ENCODE measurements at regions not wholly inside any gene's neighbourhood (a gene's known extent, or its start where the extent isn't known, plus 50 kb on each side); places are given as distances from the start of the nearest gene placed in this dataset.

DNA sequence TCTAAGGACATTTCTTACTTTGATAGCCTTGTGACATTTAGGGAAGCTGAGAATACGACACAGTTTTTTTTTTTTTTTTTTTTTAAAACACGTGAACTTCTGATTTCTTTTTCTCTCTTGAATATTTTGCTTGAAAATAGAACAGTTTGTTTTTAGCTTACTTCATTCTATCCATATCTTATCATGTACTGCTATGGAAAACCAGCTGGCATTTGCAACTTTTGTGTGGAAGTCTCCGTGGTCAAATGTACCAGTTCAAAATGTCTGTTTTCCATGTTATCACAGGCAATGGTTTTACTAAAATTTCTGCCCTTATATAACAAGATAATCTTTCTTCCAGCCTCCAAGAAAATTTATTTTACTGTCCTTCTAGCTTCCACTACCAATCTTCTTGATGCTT, 821.6 kb downstream of the DNAJB9 start:
- Histone ChIP-seq H3K27ac (ENCODE audit: low read depth, low read length, poor library complexity, severe bottlenecking) (no peak overlapping the region), H4K20me1 (ENCODE audit: insufficient read depth, low read length) (no peaks in the 10 kb centered on the region), H3K4me2 (ENCODE audit: low read length) (no peak overlapping the region), H3K4me1 (ENCODE audit: insufficient read depth, low read length, severe bottlenecking) (no peaks in the 10 kb centered on the region), H3K9me2 (ENCODE audit: low read depth, low read length) (no peaks in the 10 kb centered on the region), H3K9ac (ENCODE audit: low read length) (no peak overlapping the region), H3K9me3 (ENCODE audit: low read length) (no peaks in the 10 kb centered on the region), H3K36me3 (ENCODE audit: insufficient read depth, low read length) (no peaks in the 10 kb centered on the region), H3F3A (ENCODE audit: insufficient read depth, low read length) (no peaks in the 10 kb centered on the region), H3K27me3 (ENCODE audit: insufficient read depth, low read length) (no peaks in the 10 kb centered on the region), H2AFZ (ENCODE audit: low read length) (no peak overlapping the region), H3K4me3 (ENCODE audit: low read depth, low read length, poor library complexity, severe bottlenecking) (no peak overlapping the region), H3K79me2 (ENCODE audit: insufficient read depth, low read length) (no peaks in the 10 kb centered on the region)
- TF ChIP-seq, protein P1, sequence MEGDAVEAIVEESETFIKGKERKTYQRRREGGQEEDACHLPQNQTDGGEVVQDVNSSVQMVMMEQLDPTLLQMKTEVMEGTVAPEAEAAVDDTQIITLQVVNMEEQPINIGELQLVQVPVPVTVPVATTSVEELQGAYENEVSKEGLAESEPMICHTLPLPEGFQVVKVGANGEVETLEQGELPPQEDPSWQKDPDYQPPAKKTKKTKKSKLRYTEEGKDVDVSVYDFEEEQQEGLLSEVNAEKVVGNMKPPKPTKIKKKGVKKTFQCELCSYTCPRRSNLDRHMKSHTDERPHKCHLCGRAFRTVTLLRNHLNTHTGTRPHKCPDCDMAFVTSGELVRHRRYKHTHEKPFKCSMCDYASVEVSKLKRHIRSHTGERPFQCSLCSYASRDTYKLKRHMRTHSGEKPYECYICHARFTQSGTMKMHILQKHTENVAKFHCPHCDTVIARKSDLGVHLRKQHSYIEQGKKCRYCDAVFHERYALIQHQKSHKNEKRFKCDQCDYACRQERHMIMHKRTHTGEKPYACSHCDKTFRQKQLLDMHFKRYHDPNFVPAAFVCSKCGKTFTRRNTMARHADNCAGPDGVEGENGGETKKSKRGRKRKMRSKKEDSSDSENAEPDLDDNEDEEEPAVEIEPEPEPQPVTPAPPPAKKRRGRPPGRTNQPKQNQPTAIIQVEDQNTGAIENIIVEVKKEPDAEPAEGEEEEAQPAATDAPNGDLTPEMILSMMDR (IDR thresholded peaks at IDR 0.05; ENCODE audit: low read length) = no peak
- no peak for TF ChIP-seq EZH2 (IDR thresholded peaks at IDR 0.05; ENCODE audit: borderline replicate concordance, low read length)

DNA sequence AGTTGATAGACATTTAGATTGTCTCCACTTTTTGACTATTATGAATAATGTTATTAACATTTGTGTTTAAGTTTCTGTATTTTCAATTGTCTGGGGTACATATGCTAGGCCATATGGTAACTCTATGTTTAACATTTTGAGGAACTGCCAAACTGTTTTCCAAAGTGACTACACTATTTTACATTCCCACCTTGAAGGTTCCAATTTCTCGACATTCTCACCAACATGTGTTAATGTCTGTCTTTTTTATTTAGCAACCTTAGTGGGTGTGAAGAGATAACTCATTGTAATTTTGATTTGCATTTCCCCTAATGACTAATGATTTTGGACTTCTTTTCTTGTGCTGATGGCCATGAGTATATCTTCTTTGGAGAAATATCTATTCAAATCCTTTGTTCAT, 832.4 kb downstream of the DNAJB9 start:
- no peak overlapping the region for H3K27ac ChIP-seq (ENCODE audit: low read depth, low read length, poor library complexity, severe bottlenecking)

DNA sequence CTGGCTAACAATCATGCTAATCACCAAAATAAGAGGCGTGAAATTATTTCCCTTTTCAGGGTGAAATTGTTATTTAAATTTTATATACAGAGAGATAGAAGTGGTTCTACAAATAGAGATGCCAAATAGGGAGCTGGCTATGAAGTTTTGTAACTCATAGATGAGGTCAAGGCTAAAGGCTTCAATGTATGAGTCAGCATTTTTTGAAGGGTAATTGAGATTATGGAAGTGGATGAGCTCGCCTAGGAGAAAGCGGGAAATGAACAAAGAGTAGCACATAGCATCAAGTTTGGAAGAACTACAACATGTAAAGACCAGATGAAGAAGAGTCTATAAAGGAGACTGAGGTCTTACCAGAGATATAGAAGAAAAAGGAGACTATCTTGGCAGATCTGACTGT, 838.1 kb downstream of the DNAJB9 start:
- H3K9me3 ChIP-seq (ENCODE audit: low read length) = no peaks in the 10 kb centered on the region
- H3K27ac ChIP-seq (ENCODE audit: low read depth, low read length, poor library complexity, severe bottlenecking) = no peak overlapping the region
- H3K79me2 ChIP-seq (ENCODE audit: insufficient read depth, low read length) = no peaks in the 10 kb centered on the region
- no peaks in the 10 kb centered on the region for H3F3A ChIP-seq (ENCODE audit: insufficient read depth, low read length)
- H3K9ac ChIP-seq (ENCODE audit: low read length) = no peak overlapping the region
- no peaks in the 10 kb centered on the region for H3K9me2 ChIP-seq (ENCODE audit: low read depth, low read length)
- H4K20me1 ChIP-seq (ENCODE audit: insufficient read depth, low read length) = no peaks in the 10 kb centered on the region
- no peaks in the 10 kb centered on the region for H3K27me3 ChIP-seq (ENCODE audit: insufficient read depth, low read length)
- H3K4me2 ChIP-seq (ENCODE audit: low read length) = no peak overlapping the region
- TF ChIP-seq, protein P1 (IDR thresholded peaks at IDR 0.05; ENCODE audit: low read length) = no peak
- TF ChIP-seq EZH2 (IDR thresholded peaks at IDR 0.05; ENCODE audit: borderline replicate concordance, low read length) = no peak
- no peak overlapping the region for H2AFZ ChIP-seq (ENCODE audit: low read length)
- no peak overlapping the region for H3K4me3 ChIP-seq (ENCODE audit: low read depth, low read length, poor library complexity, severe bottlenecking)
- H3K4me1 ChIP-seq (ENCODE audit: insufficient read depth, low read length, severe bottlenecking) = no peaks in the 10 kb centered on the region
- no peaks in the 10 kb centered on the region for H3K36me3 ChIP-seq (ENCODE audit: insufficient read depth, low read length)

More for the DNA sequence above, 832.4 kb downstream of the DNAJB9 start:
- H4K20me1 ChIP-seq (ENCODE audit: insufficient read depth, low read length) = no peaks in the 10 kb centered on the region
- H3K9me3 ChIP-seq (ENCODE audit: low read length) = no peaks in the 10 kb centered on the region
- H3F3A ChIP-seq (ENCODE audit: insufficient read depth, low read length) = no peaks in the 10 kb centered on the region
- H3K27me3 ChIP-seq (ENCODE audit: insufficient read depth, low read length) = no peaks in the 10 kb centered on the region
- TF ChIP-seq EZH2 (IDR thresholded peaks at IDR 0.05; ENCODE audit: borderline replicate concordance, low read length) = no peak
- TF ChIP-seq, protein P1 (IDR thresholded peaks at IDR 0.05; ENCODE audit: low read length) = no peak
- H3K36me3 ChIP-seq (ENCODE audit: insufficient read depth, low read length) = no peaks in the 10 kb centered on the region
- H3K9ac ChIP-seq (ENCODE audit: low read length) = no peak overlapping the region
- no peaks in the 10 kb centered on the region for H3K4me1 ChIP-seq (ENCODE audit: insufficient read depth, low read length, severe bottlenecking)
- H3K9me2 ChIP-seq (ENCODE audit: low read depth, low read length) = no peaks in the 10 kb centered on the region
- H3K4me2 ChIP-seq (ENCODE audit: low read length) = no peak overlapping the region
- no peak overlapping the region for H2AFZ ChIP-seq (ENCODE audit: low read length)
- no peak overlapping the region for H3K4me3 ChIP-seq (ENCODE audit: low read depth, low read length, poor library complexity, severe bottlenecking)
- H3K79me2 ChIP-seq (ENCODE audit: insufficient read depth, low read length) = no peaks in the 10 kb centered on the region
